ENCODE measurements at regions not wholly inside any gene's neighbourhood (a gene's known extent, or its start where the extent isn't known, plus 50 kb on each side); places are given as distances from the start of the nearest gene placed in this dataset.

- 78 to 86% methylated on average over 1 of the region's 1 CpG for WGBS, 2 donors
- H3K27ac ChIP-seq, result no peak overlapping the region
Measured at GRCh38 chr13:86831084-86831483, 840.1 kb upstream of the SLITRK5 start.

GRCh38 chr13:86838411-86839120 is 832.6 kb upstream of the SLITRK5 start:
- 43 to 52% methylated on average over 10 of the region's 10 CpGs for WGBS, 2 donors
- Histone ChIP-seq H3K36me3 (no peaks in the 10 kb centered on the region), H3K27ac (no peak overlapping the region), H3K27me3 (no peaks in the 10 kb centered on the region), H3K4me1 (peaks cover 0 to 6% (median 0%) of the 10 kb centered on the region in 3 donors), H3K9me3 (no peaks in the 10 kb centered on the region), H3K4me3 (no peak overlapping the region)
- intact Hi-C loops (cut with DNase I), result no loop called here
- no peak for TF ChIP-seq CTCF (IDR thresholded peaks at IDR 0.05)
- ATAC-seq (peak; percentile 21 to 68 (median 46)), FAIRE-seq (no peak), DNase-seq (no peak)

More at GRCh38 chr13:86831084-86831483, 840.1 kb upstream of the SLITRK5 start:
- Histone ChIP-seq H3K4me1 (no peaks in the 10 kb centered on the region), H3K36me3 (no peaks in the 10 kb centered on the region), H3K4me3 (no peak overlapping the region), H3K27me3 (no peaks in the 10 kb centered on the region), H3K9me3 (no peaks in the 10 kb centered on the region)
- DNase-seq (no peak), ATAC-seq (no peak), FAIRE-seq (no peak)
- TF ChIP-seq CTCF (IDR thresholded peaks at IDR 0.05), result no peak
- intact Hi-C loops (cut with DNase I), result no loop called here

GRCh38 chr13:86839221-86839620 is 832.0 kb upstream of the SLITRK5 start:
- H3K36me3 ChIP-seq, result no peaks in the 10 kb centered on the region
- H3K4me1 ChIP-seq, result peaks cover 0 to 6% (median 0%) of the 10 kb centered on the region in 3 donors
- ATAC-seq (peak in 1 of 4 donors; percentile 39), DNase-seq (no peak), FAIRE-seq (no peak)
- no peak for TF ChIP-seq CTCF (IDR thresholded peaks at IDR 0.05)
- H3K9me3 ChIP-seq, result no peaks in the 10 kb centered on the region
- H3K27me3 ChIP-seq, result no peaks in the 10 kb centered on the region
- WGBS, 2 donors, result 16 to 21% methylated on average over 7 of the region's 7 CpGs
- no peak overlapping the region for H3K27ac ChIP-seq
- H3K4me3 ChIP-seq, result no peak overlapping the region
- intact Hi-C loops (cut with DNase I), result no loop called here

- FAIRE-seq (no peak), DNase-seq (no peak), ATAC-seq (no peak)
- Histone ChIP-seq H3K4me3 (no peak overlapping the region), H3K4me1 (peaks cover 0 to 6% (median 0%) of the 10 kb centered on the region in 3 donors), H3K27ac (no peak overlapping the region), H3K27me3 (no peaks in the 10 kb centered on the region), H3K9me3 (no peaks in the 10 kb centered on the region), H3K36me3 (no peaks in the 10 kb centered on the region)
- WGBS, 2 donors, result 97% methylated on average over 11 of the region's 11 CpGs
- no peak for TF ChIP-seq CTCF (IDR thresholded peaks at IDR 0.05)
- intact Hi-C loops (cut with DNase I), result no loop called here
Measured at GRCh38 chr13:86840250-86841191, 830.6 kb upstream of the SLITRK5 start.
